ENCODE measurements at regions not wholly inside any gene's neighbourhood (a gene's known extent, or its start where the extent isn't known, plus 50 kb on each side); places are given as distances from the start of the nearest gene placed in this dataset.
"Not testable (repeated sequence)": the region's sequence is repeated elsewhere in the genome, so short reads cannot be mapped to it uniquely, and the experiment has no call there.

DNA sequence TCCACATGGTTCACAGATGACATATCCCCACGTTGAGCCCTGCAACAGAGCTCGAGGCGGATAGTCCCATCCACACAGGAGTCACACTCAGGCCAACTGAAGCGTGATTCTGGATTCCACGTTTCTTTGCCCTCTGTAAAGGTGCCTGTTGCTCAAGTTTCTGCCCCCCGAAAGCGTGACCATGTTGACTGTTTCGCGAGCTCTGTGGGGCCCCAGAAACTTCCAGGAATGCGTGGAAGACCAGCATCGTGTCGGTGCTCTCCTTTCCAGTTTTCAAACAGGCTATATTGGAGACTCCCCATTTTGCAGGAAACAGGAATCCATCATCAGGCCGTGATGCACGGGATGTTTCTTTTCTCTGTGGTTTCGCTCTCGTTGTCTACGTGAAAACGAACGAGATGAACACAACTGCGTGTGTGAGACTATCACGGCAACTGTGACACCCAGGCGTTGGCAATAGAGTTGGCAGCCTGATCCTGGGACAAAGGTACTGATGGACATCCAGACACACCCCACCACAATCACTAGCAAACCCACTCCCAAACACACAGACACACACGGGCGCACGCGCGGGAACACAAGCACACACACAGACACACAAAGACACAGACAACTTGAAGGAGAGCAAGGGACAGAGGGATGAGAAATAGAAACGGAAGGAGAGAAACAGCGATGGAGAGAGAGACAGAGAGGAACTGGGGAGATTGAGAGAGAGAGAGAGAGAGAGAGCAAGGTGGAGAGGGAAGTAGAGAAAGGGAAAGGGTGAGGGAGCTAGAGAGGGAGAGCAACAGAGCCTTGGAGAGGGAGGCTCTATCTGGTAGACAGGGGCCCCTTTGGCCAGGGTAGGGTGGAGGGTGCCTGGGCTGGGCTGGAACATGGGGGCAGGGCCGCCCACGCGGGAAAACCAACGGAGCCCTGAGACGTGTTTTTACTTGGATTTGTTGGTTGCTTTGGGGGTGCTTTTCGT is 1609.3 kb downstream of the SPATA31A7 start:
- DNase-seq = peak; percentile 46

DNA sequence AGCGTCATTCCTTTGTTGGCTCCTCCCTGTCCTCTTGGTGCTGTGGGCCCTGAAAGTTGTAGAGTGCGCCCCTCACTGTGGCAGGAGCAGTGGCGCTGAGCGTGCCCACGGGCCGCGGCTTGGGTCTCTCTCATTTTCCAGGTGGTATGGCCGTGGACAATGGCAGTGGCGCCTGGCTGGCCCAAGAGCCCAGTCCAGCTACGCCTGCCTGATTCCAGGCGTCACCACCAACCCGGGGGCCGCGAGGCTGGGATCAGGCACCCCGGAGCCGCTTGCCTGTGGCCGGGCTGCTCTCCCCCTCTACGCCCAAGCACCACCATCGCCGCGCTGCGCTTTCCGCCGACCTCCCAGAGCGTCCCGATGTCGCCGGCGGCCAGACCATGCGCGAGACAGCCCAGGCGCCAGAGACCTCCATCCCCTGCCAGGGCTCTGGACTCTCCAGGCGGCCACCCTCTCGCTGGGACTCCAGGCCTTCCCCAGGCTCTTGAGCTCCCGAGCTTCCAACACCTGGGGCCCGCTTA is 1610.1 kb downstream of the SPATA31A7 start:
- peak; percentile 51 for DNase-seq

DNA sequence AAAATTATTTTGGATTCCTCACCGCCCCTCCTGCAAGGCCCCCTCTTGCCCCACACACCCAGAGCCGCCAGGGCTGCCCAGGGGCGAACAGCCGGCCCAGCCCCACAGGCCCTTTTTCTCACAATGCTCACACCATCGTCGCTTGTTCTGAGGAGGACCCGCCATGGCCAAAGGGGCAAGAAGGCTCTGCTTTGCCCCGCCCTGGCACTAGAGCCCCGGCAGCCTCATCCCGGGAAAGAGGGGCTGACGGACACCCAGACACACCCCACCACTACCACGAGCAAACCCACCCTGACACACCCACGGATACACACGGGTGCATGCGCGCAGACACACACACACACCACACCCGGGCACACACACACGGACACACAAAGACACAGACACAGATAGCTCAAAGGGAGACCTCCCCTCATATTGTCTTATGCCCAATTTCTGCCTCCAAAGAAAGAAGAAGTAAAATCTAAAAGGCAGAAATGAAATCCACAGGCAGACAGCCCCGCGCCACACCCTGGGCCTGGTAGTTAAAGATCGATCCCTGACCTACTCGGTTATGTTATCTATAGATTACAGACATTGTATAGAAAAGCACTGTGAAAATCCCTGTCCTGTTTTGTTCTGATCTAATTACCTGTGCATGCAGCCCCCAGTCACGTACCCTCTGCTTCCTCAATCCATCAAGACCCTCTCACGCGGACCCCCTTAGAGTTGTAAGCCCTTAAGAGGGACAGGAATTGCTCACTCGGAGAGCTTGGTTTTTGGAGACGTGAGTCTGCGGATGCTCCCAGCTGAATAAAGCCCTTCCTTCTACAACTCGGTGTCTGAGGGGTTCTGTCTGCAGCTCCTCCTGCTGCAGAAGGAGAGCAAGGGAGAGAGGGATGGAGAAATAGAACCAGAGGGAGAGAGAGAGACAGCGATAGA is 1610.9 kb downstream of the SPATA31A7 start:
- DNase-seq = peak; percentile 33

GRCh38 chr9:62801372-62801811 is 1611.6 kb downstream of the SPATA31A7 start:
- DNase-seq = peak; percentile 27

- DNase-seq = peak; percentile 83
Observed at GRCh38 chr9:62801961-62802718, 1612.3 kb downstream of the SPATA31A7 start.

DNA sequence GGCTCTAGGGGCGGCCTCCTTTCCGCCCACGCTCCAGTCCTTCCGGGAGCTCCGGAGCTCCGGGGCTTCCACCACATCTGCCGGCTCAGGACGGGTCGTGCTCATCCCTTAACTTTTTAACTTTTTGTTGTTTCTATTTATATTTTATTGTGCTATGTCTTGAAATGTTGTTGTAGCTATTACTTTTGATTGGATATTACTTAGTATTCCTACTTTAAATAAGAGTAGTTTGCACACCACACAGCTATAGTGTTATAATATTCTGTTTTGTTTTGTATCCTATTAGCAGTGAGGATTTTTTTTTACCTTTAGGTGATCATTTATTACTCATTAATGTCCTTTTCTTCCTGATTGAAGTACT is 1612.9 kb downstream of the SPATA31A7 start:
- not testable (repeated sequence) for DNase-seq

DNA sequence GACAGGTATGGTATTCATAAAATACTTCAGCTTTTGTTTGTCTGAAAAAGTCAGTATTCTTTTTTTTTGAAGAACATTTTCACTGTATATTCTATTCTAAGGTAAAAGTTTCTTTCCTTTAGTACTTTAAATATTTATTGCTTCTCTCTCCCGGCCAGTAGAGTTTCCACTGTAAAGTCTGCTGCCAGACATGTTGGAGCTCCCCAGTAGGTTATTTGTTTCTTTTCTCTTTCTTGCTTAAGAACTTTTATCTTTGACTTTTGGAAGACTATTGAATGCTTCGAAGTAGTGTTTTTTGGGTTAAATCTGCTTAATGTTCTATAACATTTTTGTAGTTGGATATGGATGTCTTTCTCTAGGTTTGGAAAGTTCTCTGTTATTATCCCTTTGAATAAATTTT is 1613.3 kb downstream of the SPATA31A7 start:
- DNase-seq = not testable (repeated sequence)

DNA sequence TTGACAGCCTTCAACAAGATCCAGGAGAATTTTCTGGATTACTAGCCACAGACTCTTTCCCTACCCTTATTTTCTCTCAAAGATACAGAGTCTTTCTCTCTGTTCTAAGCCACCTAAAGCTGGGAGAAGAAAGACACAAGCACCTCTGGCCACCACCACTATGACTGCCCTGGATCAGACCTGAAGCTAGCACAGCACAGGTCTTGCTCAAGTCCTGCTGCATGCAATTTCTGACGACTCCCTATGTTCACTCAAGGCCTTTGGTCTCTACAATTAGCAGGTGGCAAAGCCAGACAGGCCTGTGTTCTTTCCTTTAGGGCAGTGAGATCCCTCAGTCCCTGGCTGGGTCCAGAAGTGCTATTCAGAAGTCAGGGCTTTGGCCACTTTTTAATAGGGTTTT is 1614.5 kb downstream of the SPATA31A7 start:
- DNase-seq = not testable (repeated sequence)

- not testable (repeated sequence) for DNase-seq
Observed at GRCh38 chr9:62807424-62807823, 1617.6 kb downstream of the SPATA31A7 start.

GRCh38 chr9:62808081-62808480 is 1618.2 kb downstream of the SPATA31A7 start:
- not testable (repeated sequence) for DNase-seq

DNA sequence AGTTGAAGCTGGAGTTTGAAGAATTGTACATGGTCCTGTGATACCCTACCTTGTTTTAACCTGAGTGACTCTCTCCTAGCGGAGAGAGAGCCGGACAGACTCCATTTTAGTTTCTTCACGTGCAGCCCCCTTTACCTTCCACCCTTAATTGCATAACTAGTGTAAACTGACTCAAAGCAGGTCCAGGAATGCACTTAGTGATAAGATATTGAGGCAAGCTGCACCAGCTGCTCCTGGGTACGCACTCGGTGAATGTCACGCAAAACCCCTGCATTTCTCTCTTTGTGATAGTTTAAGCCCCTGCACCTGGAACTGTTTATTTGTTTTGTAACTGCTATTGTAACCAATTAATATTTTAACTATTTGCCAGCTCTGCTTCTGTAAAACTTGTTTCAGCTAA is 1620.5 kb downstream of the SPATA31A7 start:
- not testable (repeated sequence) for DNase-seq

DNA sequence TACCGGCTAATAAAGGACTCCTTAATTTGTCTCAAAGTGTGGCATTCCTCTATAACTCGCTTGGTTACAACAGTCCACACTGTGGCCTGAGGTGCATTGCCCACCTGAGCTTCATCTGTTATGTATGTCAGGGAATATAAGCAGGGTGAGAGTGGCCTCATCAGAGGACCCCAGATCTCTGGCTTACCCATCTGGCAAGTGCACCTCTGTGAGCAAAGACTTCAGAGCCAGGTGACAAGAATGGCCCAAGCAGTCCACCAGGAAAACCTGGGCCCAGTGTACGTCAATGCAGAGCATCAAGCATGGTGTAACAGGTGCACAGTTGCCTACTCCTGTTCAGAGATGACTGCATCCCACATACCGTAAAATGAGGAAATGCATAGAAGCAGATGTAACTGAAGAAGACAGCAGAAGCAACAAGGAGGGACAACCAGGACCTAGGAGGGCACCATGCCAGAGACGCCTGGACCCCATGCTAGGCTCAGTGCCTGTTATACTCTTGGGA is 1621.0 kb downstream of the SPATA31A7 start:
- DNase-seq = not testable (repeated sequence)

GRCh38 chr9:62815436-62815835 is 1625.6 kb downstream of the SPATA31A7 start:
- not testable (repeated sequence) for DNase-seq

- DNase-seq = not testable (repeated sequence)
Observed at GRCh38 chr9:62816331-62816730, 1626.5 kb downstream of the SPATA31A7 start.

DNA sequence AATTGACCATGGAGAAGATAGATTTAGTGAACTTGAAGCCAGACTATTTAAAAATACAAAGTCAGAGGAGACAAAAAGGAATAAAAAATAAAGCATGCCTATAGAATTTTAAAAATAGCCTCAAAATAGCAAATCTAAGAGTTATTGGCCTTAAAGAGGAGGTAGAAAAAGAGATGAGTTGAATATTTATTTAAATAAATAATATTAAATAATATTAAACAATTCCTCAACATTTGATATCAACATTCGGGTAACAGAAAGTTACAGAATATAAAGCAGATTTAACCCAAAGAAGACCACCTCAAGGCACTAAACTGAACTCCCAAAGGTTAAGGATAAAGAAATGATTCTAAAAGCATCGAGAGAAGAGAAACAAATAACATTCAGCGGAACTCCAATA is 1627.4 kb downstream of the SPATA31A7 start:
- DNase-seq = not testable (repeated sequence)

DNA sequence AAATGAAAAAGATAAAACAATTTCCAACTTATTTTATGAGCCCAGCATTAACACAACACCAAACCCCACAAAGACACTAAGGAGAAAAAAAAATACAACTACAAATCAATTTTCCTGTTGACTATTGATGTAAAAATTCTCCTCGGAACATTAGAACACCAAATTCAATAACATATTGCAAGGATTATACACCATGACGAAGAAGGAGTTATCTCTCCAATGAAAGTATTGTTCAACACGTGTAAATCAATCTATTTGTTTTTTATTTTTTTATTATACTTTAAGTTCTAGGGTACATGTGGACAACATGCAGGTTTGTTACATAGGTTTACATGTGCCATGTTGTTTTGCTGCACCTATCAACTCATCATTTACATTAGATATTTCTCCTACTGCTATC is 1632.3 kb downstream of the SPATA31A7 start:
- not testable (repeated sequence) for DNase-seq

DNA sequence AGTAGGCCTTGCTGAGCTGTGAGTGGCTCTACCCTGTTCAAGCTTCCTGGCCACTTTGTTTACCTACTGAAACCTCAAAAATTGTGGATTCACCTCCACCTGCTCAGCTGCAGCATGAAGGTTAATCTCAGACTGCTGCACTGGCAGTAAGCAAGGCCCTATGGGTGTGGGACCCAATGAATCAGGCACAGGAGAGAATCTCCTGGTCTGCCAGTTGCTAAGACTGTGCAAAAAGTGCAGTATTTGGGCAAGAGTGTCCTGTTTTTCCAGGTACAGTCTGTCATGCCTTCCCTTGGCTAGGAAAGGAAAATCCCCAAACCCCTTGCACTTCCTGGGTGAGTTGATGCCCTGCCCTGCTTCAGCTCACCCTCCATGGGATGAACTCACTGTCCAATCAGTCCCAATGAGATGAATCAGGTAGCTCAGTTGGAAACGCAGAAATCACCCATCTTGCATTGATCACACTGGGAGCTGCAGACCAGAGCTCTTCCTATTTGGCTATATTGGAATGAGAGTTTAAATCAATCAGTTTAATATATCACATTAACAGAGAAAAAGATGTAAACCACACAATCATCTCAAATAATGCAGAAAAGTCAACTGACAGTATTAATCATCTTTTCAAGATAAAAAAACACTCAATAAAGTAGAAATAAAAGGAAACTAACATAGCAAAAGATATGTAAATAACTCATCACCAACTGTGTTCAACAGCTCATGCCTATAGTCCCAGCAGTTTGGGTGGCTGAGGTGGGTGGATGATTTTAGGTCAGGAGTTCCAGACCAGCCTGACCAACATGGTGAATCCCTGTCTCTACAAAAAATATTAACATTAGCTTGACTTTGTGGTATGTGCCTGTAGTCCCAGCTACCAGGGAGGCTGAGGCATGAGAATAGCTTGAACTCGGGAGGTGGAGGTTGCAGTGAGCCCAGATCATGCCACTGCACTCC is 1638.4 kb downstream of the SPATA31A7 start:
- not testable (repeated sequence) for DNase-seq

GRCh38 chr9:62830829-62831459 is 1641.1 kb downstream of the SPATA31A7 start:
- DNase-seq = not testable (repeated sequence)

GRCh38 chr9:62833323-62834200 is 1643.7 kb downstream of the SPATA31A7 start:
- DNase-seq = not testable (repeated sequence)
